ENCODE measurements at regions not wholly inside any gene's neighbourhood (a gene's known extent, or its start where the extent isn't known, plus 50 kb on each side); places are given as distances from the start of the nearest gene placed in this dataset.

- TF ChIP-seq CTCF (conservative IDR thresholded peaks at IDR 0.05), result no peak
- TF ChIP-seq EZH2 (IDR thresholded peaks at IDR 0.05; ENCODE audit: low read depth), result no peak
Measured at GRCh38 chr11:134599299-134599771, 187.3 kb upstream of the B3GAT1 start.
